PC-9 (cell line): ENCODE measurements at regions not wholly inside any gene's neighbourhood (a gene's known extent, or its start where the extent isn't known, plus 50 kb on each side); places are given as distances from the start of the nearest gene placed in this dataset.
A peak's percentile ranks its signal among the peaks of the same experiment; 100 is the strongest.

Source experiments
- BruUV-seq: library from RNA; stranded (reverse); fragments of 400-500 nt; replicated peaks from 2 replicates; lab custom pipeline; 2021; lab: Mats Ljungman, UMichigan
- CTCF ChIA-PET: fragments of 300-600 bp; sonication (Branson Sonifier 250); formaldehyde crosslinking; loops from one replicate; lab custom pipeline; 2022; ENCODE audit warnings: antibody characterized with exemption; lab: Charles Lee
- POLR2A ChIA-PET: fragments of 300-600 bp; sonication (Branson Sonifier 250); formaldehyde crosslinking; loops from one replicate; lab custom pipeline; 2022; ENCODE audit warnings: antibody characterized with exemption; ENCODE audit not compliant: unreplicated experiment; lab: Charles Lee
- DNase-seq, 2 experiments: peaks; one replicate each; pipeline versions ENCODE4 v3.0.0 to v3.0.0-alpha.2; 2015 to 2022; ENCODE audit warnings: mixed read lengths in 1 of 2
- H2AFZ ChIP-seq: fragments of 200-600 bp; sonication (generic); 2 replicates; pipeline ENCODE4 v1.8.1; 2017; ENCODE audit warnings: antibody characterized with exemption
- H3F3A ChIP-seq: fragments of 200-600 bp; sonication (generic); 2 replicates; pipeline ENCODE4 v1.8.1; 2017; ENCODE audit warnings: antibody characterized with exemption, mild to moderate bottlenecking, low read depth; ENCODE audit not compliant: insufficient read depth
- H3K27ac ChIP-seq: fragments of 200-600 bp; sonication (generic); 2 replicates; pipeline ENCODE4 v1.6.1; 2016; ENCODE audit warnings: mixed run types
- H3K27me3 ChIP-seq: fragments of 200-600 bp; sonication (generic); 2 replicates; pipeline ENCODE4 v1.6.1; 2016; ENCODE audit warnings: low read depth, mixed run types; ENCODE audit not compliant: insufficient read depth
- H3K36me3 ChIP-seq: fragments of 200-600 bp; sonication (generic); 2 replicates; pipeline ENCODE4 v1.6.1; 2016; ENCODE audit warnings: low read depth, mixed run types
- H3K4me1 ChIP-seq: fragments of 200-600 bp; sonication (generic); replicated peaks from 2 replicates; pipeline ENCODE4 v1.6.1; 2016; ENCODE audit warnings: mixed run types; ENCODE audit not compliant: insufficient read depth
- H3K4me2 ChIP-seq: fragments of 200-600 bp; sonication (generic); 2 replicates; pipeline ENCODE4 v1.6.1; 2017; ENCODE audit warnings: mixed run types
- H3K4me3 ChIP-seq: fragments of 200-600 bp; sonication (generic); 2 replicates; pipeline ENCODE4 v1.6.1; 2016; ENCODE audit warnings: mixed run types
- H3K79me2 ChIP-seq: fragments of 200-600 bp; sonication (generic); 2 replicates; pipeline ENCODE4 v1.6.1; 2017; ENCODE audit warnings: low read depth, mixed run types
- H3K9me2 ChIP-seq: fragments of 200-600 bp; sonication (generic); 2 replicates; pipeline ENCODE4 v1.8.1; 2017; ENCODE audit warnings: mild to moderate bottlenecking; ENCODE audit not compliant: insufficient read depth
- H3K9me3 ChIP-seq: fragments of 200-600 bp; sonication (generic); 2 replicates; pipeline ENCODE4 v1.8.1; 2016; ENCODE audit warnings: low read depth; ENCODE audit not compliant: insufficient read depth
- H4K20me1 ChIP-seq: fragments of 200-600 bp; sonication (generic); 2 replicates; pipeline ENCODE4 v1.8.1; 2017; ENCODE audit not compliant: insufficient read depth
- EZH2 ChIP-seq: fragments of 200-600 bp; sonication (generic); IDR thresholded peaks from 2 replicates; pipeline ENCODE4 v1.8.0; 2017; ENCODE audit warnings: antibody characterized with exemption, low read depth
- intact Hi-C: fragments of 100-400 bp; cut with micrococcal nuclease; formaldehyde crosslinking; loops from one replicate; pipeline ENCODE4 v1.10.0; 2022; ENCODE audit not compliant: unreplicated experiment
- TF ChIP-seq, protein P1 (sequence below): fragments of 200-600 bp; sonication (generic); conservative IDR thresholded peaks from 2 replicates; pipeline ENCODE4 v1.6.1; 2017; ENCODE audit warnings: mixed run types, antibody characterized with exemption, mild to moderate bottlenecking, moderate library complexity

DNA sequence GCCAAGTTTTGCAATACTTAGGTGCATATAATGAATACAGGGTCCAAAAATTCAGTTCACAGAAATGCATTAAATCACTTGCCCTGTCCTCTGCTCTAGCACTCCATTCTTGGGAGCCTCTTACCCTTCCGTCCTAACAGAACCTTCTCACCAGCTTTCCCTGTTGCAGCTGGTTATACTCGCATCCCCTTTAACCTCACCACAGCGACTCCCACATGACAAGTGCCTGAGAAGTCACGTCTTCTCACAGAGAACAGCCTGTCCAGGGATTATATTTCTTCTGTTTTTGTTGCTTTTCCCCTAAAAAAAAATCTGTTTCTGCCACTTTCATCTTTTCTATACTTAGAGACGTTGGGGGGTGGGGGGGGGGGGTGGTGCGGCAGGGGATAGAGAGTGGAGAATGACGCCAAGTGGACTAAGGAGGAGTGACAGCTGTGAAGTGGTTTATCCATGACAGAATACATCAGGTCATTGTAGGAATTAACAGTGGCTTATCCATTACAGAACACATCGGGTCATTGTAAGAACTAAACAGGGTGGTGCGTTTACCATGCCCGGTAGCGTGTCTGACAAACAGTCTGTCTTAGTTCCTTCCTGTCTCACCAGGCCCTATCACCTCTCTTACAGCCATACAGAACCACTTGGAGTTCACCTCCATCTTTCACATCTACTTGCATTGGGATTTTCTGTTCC lies 117.6 kb downstream of the UBE2U start:
- intact Hi-C loops, result loop anchor here (1.0 kb wide), 1 partner anchor 22 kb away; no protein-coding TSS in a partner anchor
- POLR2A ChIA-PET, result no interaction called here
- no peaks in the 10 kb centered on the region for H3K36me3 ChIP-seq
- TF ChIP-seq EZH2, result no peak
- TF ChIP-seq, protein P1, sequence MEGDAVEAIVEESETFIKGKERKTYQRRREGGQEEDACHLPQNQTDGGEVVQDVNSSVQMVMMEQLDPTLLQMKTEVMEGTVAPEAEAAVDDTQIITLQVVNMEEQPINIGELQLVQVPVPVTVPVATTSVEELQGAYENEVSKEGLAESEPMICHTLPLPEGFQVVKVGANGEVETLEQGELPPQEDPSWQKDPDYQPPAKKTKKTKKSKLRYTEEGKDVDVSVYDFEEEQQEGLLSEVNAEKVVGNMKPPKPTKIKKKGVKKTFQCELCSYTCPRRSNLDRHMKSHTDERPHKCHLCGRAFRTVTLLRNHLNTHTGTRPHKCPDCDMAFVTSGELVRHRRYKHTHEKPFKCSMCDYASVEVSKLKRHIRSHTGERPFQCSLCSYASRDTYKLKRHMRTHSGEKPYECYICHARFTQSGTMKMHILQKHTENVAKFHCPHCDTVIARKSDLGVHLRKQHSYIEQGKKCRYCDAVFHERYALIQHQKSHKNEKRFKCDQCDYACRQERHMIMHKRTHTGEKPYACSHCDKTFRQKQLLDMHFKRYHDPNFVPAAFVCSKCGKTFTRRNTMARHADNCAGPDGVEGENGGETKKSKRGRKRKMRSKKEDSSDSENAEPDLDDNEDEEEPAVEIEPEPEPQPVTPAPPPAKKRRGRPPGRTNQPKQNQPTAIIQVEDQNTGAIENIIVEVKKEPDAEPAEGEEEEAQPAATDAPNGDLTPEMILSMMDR, result no peak
- CTCF ChIA-PET, result interaction anchor here (0.6 kb wide), 1 partner anchor 50 kb away, joined by 7 read pairs; no protein-coding TSS in a partner anchor
- no peaks in the 10 kb centered on the region for H3K79me2 ChIP-seq
- BruUV-seq, result no TSS peak
- H3K9me2 ChIP-seq, result no peaks in the 10 kb centered on the region
- DNase-seq, result no peak
- 0 out of 2 replicates have a peak, but pooled peaks cover 8% of the 10 kb centered on the region for H3K9me3 ChIP-seq
- H3K27me3 ChIP-seq, result no peaks in the 10 kb centered on the region
- H4K20me1 ChIP-seq, result no peaks in the 10 kb centered on the region
- peaks cover 5% of the 10 kb centered on the region; the same call in 1 of the 2 replicates for H3F3A ChIP-seq
- H3K27ac ChIP-seq, result no peak overlapping the region
- H2AFZ ChIP-seq, result no peak overlapping the region
- H3K4me1 ChIP-seq, result peaks cover 26% of the 10 kb centered on the region
- H3K4me2 ChIP-seq, result peak overlapping the region; percentile 35; the same call in 1 of the 2 replicates
- H3K4me3 ChIP-seq, result no peak overlapping the region

DNA sequence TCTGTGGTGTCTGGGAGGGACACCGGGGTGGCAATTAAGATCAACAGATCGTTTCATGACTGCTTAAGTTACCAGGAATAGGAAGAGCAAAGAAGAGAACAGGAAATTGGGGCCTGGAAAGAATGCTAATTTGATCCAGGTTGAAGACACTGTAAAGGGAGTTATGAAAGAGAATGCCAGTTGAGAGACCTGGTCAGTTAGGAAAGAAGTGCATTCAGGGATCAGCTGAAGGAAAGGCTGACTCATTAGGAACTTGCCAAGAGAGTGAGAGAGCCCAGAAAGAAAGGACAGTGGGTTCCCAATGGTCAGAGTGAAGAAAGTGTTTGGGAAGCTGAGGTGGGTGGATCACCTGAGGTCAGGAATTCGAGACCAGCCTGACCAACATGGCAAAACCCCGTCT lies 119.6 kb downstream of the UBE2U start:
- Histone ChIP-seq H3F3A (peaks cover 5% of the 10 kb centered on the region; the same call in 1 of the 2 replicates), H3K9me3 (0 out of 2 replicates have a peak, but pooled peaks cover 2% of the 10 kb centered on the region), H3K4me1 (peaks cover 31% of the 10 kb centered on the region), H3K36me3 (no peaks in the 10 kb centered on the region), H3K27me3 (no peaks in the 10 kb centered on the region), H3K79me2 (no peaks in the 10 kb centered on the region), H3K27ac (no peak overlapping the region), H4K20me1 (no peaks in the 10 kb centered on the region), H3K4me2 (peak overlapping the region; percentile 21; the same call in 1 of the 2 replicates), H3K4me3 (no peak overlapping the region), H2AFZ (no peak overlapping the region; the same call in 1 of the 2 replicates), H3K9me2 (0 out of 2 replicates have a peak, but pooled peaks cover 3% of the 10 kb centered on the region)
- no TSS peak for BruUV-seq
- intact Hi-C loops, result no loop called here
- TF ChIP-seq, protein P1, result no peak
- no peak for TF ChIP-seq EZH2
- ChIA-PET CTCF (no interaction called here), POLR2A (no interaction called here)
- DNase-seq, result peak in 1 of 2 experiments; percentile 54

DNA sequence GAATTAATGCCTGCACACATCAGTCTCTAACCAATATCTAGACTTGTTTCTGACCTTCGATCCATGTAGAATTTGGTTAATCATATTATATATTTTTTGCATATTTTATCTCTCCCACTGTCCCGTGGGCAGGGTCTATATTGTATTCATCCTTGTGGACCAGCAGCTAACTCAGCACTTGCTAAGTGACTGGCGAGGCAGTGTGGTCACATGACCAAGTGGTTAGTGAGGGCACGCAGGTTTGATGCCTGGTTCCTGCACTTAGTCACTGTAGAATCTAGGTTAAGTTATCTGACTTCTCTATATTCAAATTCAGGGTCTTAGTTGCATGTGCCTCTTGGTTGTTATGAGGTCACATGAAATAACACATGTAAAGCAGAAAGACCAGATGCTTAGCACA lies 120.5 kb downstream of the UBE2U start:
- intact Hi-C loops, result no loop called here
- POLR2A ChIA-PET, result no interaction called here

More for the DNA sequence above, 120.5 kb downstream of the UBE2U start:
- H3K27me3 ChIP-seq, result no peaks in the 10 kb centered on the region
- 0 out of 2 replicates have a peak, but pooled peaks cover 3% of the 10 kb centered on the region for H3K9me2 ChIP-seq
- no peak overlapping the region for H2AFZ ChIP-seq
- TF ChIP-seq, protein P1, result no peak
- no peak for TF ChIP-seq EZH2
- peaks cover 5% of the 10 kb centered on the region; the same call in 1 of the 2 replicates for H3F3A ChIP-seq
- no peaks in the 10 kb centered on the region for H3K79me2 ChIP-seq
- no peaks in the 10 kb centered on the region for H3K9me3 ChIP-seq
- peaks cover 38% of the 10 kb centered on the region for H3K4me1 ChIP-seq
- DNase-seq, result no peak
- no peak overlapping the region for H3K4me3 ChIP-seq
- CTCF ChIA-PET, result no interaction called here
- no peak overlapping the region for H3K27ac ChIP-seq
- H4K20me1 ChIP-seq, result no peaks in the 10 kb centered on the region
- BruUV-seq, result no TSS peak
- no peak overlapping the region for H3K4me2 ChIP-seq
- H3K36me3 ChIP-seq, result no peaks in the 10 kb centered on the region
